Activated T-helper 17 cell treated with anti-CD3 and anti-CD28 coated beads, Interleukin-2, amount 50 U/mL, for 72 hours (primary cell): ENCODE measurements at regions not wholly inside any gene's neighbourhood (a gene's known extent, or its start where the extent isn't known, plus 50 kb on each side); places are given as distances from the start of the nearest gene placed in this dataset.

ENCODE experiments used
- ATAC-seq: fragments of 150-1000 bp; cut with Tn5 transposase; replicated peaks from 2 replicates; pipeline ENCODE4 v1.10.0; 2021; ENCODE audit warnings: mild to moderate bottlenecking, moderate library complexity
- H3K27ac Mint-ChIP-seq: one replicate; pipeline ENCODE4 v1.8.0; 2022; ENCODE audit warnings: mixed read lengths
- H3K27me3 Mint-ChIP-seq: one replicate; pipeline ENCODE4 v1.8.0; 2022; ENCODE audit warnings: mixed read lengths
- H3K36me3 Mint-ChIP-seq: one replicate; pipeline ENCODE4 v1.8.0; 2022; ENCODE audit warnings: low read depth, mild to moderate bottlenecking, mixed read lengths
- H3K4me1 Mint-ChIP-seq: one replicate; pipeline ENCODE4 v1.8.0; 2022; ENCODE audit warnings: mixed read lengths
- H3K4me3 Mint-ChIP-seq: one replicate; pipeline ENCODE4 v1.8.0; 2022; ENCODE audit warnings: mild to moderate bottlenecking, mixed read lengths
- H3K9me3 Mint-ChIP-seq: one replicate; pipeline ENCODE4 v1.8.0; 2022; ENCODE audit warnings: mixed read lengths

DNA sequence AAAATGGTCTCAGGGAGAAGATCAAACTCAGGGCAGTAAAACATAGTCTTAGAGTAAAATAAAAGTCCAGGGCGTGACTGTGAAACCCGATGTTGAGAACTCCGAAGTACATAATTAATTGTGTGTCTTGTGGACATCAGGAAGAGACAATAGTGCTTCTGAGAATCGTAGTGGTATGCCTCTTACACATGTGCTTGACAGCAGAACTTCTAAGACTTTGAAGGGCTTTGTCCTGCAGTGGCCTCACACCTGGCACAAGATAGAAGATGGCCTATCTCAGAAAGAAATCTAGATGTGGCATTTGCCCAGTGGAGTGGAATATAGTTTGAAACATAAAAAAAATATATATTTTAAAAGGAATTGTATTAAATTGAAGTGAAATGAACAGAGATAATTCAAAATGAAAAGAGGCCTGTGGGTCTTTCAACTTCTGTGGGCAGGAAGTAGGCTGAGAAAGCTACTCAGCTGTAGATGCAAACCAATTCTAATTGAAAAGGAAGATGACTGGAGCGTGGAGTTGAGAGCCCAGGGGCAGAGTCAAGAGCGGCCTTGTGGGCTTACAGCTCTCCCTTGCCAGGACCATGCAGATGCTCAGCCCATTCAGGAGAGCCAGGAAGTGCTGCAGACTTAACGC is 468.4 kb downstream of the KDM4C start:
- no peaks in the 10 kb centered on the region for H3K36me3 Mint-ChIP-seq
- H3K4me3 Mint-ChIP-seq = no peak overlapping the region
- no peaks in the 10 kb centered on the region for H3K9me3 Mint-ChIP-seq
- ATAC-seq = no peak
- peaks cover 23% of the 10 kb centered on the region for H3K27me3 Mint-ChIP-seq
- no peak overlapping the region for H3K27ac Mint-ChIP-seq
- H3K4me1 Mint-ChIP-seq = peaks cover 6% of the 10 kb centered on the region
